Tibial nerve (tissue), 4 donors: ENCODE measurements at regions not wholly inside any gene's neighbourhood (a gene's known extent, or its start where the extent isn't known, plus 50 kb on each side); places are given as distances from the start of the nearest gene placed in this dataset.
"Not testable (repeated sequence)": the region's sequence is repeated elsewhere in the genome, so short reads cannot be mapped to it uniquely, and the experiment has no call there.

Source experiments
- CTCF ChIP-seq, 5 experiments: fragments of 200-600 bp in 3 of 5; fragments of 450-650 bp in 2 of 5; sonication (generic) in 3 of 5; IDR thresholded peaks; one replicate each; pipeline ENCODE4 v1.5.1; 2016 to 2019; ENCODE audit warnings: antibody characterized with exemption in 5 of 5, mild to moderate bottlenecking in 3 of 5, moderate library complexity in 2 of 5
- EP300 ChIP-seq, 2 donors: sonication (generic); formaldehyde crosslinking; IDR thresholded peaks; one replicate each; pipeline ENCODE4 v1.6.1; 2017; ENCODE audit warnings: antibody characterized with exemption in 2 of 2, mild to moderate bottlenecking in 1 of 2
- POLR2A ChIP-seq, 2 donors: fragments of 450-650 bp; IDR thresholded peaks; one replicate each; pipeline ENCODE4 v1.6.1; 2017; ENCODE audit warnings: antibody characterized with exemption in 2 of 2, mild to moderate bottlenecking in 2 of 2, moderate library complexity in 2 of 2

DNA sequence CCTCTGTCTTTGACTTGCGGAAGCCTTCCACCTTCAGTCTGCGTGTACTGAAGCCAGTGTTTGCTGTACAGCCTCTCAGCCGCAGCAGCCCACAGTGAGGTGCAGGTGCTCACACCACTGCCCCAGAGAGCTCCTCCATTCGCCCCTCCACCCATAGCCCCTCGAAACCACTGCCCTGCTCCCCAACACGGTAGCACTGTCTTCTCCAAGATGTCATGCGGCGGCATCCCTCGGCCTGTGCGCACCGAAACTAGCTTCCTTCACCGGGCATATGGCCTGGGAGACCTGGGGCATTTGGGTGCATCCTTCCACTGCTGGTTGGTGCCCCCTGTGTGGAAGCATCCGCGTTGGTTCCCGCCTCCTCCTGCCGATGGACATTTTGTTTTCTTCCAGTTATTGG lies 86.8 kb upstream of the LPCAT1 start:
- TF ChIP-seq CTCF, POLR2A, EP300 (IDR thresholded peaks at IDR 0.05): not testable (repeated sequence)
